Thyroid gland (tissue), 4 donors: ENCODE measurements at regions not wholly inside any gene's neighbourhood (a gene's known extent, or its start where the extent isn't known, plus 50 kb on each side); places are given as distances from the start of the nearest gene placed in this dataset.
"Not testable (repeated sequence)": the region's sequence is repeated elsewhere in the genome, so short reads cannot be mapped to it uniquely, and the experiment has no call there.

Source experiments
- POLR2A ChIP-seq, 2 donors: fragments of 450-650 bp; IDR thresholded peaks; one replicate each; pipeline ENCODE4 v1.6.1; 2017; ENCODE audit warnings: antibody characterized with exemption in 2 of 2, mild to moderate bottlenecking in 2 of 2, moderate library complexity in 1 of 2
- TF ChIP-seq, protein P1 (sequence below), 6 experiments: fragments of 200-600 bp in 3 of 6; fragments of 450-650 bp in 3 of 6; sonication (generic) in 3 of 6; IDR thresholded peaks; one replicate each; pipeline ENCODE4 v1.5.1; 2016 to 2019; ENCODE audit warnings: antibody characterized with exemption in 6 of 6, mild to moderate bottlenecking in 2 of 6, inconsistent platforms in 1 of 6, moderate library complexity in 1 of 6

DNA sequence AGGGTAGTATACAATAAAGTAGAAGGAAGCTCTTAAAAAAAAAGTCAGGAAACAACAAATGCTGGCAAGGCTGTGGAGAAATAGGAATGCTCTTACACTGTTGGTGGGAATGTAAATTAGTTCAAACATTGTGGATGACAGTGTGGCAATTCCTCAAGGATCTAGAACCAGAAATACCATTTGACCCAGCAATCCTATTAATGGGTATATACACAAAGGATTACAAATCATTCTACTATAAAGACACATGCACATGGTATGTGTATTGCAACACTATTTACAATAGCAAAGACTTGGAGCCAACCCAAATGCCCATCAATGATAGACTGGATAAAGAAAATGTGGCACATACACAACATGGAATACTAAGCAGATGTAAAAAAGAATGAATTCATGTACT is 444.9 kb upstream of the EPHA5 start:
- TF ChIP-seq POLR2A (IDR thresholded peaks at IDR 0.05) = not testable (repeated sequence)
- TF ChIP-seq, protein P1, sequence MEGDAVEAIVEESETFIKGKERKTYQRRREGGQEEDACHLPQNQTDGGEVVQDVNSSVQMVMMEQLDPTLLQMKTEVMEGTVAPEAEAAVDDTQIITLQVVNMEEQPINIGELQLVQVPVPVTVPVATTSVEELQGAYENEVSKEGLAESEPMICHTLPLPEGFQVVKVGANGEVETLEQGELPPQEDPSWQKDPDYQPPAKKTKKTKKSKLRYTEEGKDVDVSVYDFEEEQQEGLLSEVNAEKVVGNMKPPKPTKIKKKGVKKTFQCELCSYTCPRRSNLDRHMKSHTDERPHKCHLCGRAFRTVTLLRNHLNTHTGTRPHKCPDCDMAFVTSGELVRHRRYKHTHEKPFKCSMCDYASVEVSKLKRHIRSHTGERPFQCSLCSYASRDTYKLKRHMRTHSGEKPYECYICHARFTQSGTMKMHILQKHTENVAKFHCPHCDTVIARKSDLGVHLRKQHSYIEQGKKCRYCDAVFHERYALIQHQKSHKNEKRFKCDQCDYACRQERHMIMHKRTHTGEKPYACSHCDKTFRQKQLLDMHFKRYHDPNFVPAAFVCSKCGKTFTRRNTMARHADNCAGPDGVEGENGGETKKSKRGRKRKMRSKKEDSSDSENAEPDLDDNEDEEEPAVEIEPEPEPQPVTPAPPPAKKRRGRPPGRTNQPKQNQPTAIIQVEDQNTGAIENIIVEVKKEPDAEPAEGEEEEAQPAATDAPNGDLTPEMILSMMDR (IDR thresholded peaks at IDR 0.05) = not testable (repeated sequence)
